ENCODE measurements at regions not wholly inside any gene's neighbourhood (a gene's known extent, or its start where the extent isn't known, plus 50 kb on each side); places are given as distances from the start of the nearest gene placed in this dataset.
"Not testable (repeated sequence)": the region's sequence is repeated elsewhere in the genome, so short reads cannot be mapped to it uniquely, and the experiment has no call there.

DNA sequence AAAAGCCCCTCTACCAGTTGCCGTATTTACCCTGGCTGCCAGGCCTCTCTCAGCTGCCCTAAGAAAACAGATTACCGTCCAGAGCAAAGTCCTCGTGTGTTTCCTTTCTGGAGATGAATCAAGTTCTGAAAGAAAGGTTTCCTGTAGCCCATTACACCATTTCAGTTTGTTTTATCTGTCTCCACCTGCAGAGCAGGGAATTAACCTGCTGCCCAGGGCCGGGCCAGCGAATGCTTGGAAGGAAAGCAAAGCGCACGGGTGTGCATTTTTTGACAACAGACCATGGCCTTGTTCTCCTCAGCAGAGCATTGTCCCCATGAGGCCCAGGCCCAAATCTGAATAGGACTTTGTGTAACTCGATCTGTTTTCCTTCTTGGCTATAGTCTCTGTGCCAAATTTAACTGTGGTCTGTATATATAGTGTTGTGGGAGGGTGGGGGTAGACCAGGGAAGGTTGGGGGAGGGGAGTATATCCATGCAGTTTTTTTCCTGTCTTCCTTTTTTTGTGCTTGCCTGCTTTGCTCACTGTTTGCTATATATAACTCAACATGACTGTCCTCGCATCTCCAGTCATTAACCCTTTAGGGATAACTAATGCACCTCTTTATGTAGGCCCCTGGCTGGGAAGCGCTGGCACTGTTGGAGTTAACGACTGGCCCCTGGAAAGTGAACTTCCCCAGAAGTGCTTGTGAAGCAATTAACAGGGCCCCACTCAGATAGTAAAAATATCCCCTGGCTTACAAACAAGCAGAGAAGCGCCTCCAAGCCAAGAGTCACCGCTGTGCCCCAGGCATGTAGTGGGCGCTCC, 174.3 kb upstream of the PLGLB2 start:
- H3K9ac ChIP-seq (ENCODE audit: low read length); H3K4me2 ChIP-seq (ENCODE audit: low read length); H3K79me2 ChIP-seq (ENCODE audit: insufficient read depth, low read length); H3K27ac ChIP-seq (ENCODE audit: low read depth, low read length, poor library complexity, severe bottlenecking); H3K27me3 ChIP-seq (ENCODE audit: insufficient read depth, low read length); H3K4me1 ChIP-seq (ENCODE audit: insufficient read depth, low read length, severe bottlenecking); H3K9me2 ChIP-seq (ENCODE audit: low read depth, low read length); H3K9me3 ChIP-seq (ENCODE audit: low read length); H4K20me1 ChIP-seq (ENCODE audit: insufficient read depth, low read length); H3K4me3 ChIP-seq (ENCODE audit: low read depth, low read length, poor library complexity, severe bottlenecking); H3K36me3 ChIP-seq (ENCODE audit: insufficient read depth, low read length); H2AFZ ChIP-seq (ENCODE audit: low read length); H3F3A ChIP-seq (ENCODE audit: insufficient read depth, low read length): not testable (repeated sequence)

DNA sequence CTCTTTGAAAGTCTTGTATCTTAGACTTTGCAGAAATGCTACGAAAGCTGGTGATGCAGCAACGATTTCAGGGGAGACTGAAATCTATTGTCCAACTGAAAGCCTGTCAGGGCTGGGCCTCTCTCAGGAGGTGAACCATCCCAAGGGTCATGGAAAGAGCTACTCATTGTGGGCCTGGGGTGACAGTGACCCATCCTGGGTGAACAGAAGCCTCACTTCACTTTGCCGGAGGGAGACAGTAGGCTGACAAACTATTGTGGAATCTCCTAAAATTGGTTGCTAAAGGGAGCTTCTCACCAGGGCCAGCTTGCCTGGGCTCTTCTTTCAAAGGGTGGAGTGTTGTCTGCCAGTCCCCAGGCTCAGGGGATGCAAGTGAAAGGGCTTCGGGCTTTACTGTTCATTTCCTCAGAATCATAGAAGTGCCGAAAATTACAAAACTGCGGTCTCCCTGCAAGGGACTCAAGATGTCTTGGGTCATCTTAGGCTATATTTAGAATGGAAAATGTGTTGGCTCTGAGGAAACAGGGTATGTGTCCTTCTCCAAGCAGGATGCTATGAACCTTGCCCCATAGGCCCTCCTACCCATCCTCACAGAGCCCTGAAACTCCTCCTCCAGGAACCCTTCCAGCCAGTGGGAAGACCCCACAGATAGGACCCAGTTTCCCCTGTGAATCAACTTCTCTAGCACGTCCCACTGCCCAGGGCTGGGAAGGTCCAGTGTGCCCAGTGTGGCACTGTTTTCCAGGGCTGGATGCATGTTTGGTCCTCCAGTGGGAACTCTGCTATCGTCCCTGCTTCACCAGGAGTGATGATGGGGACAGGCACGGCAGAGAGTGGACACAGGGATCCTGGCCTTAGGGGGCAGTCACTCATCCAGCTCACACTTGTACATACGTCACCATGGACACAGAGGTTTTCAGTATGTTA, 173.4 kb upstream of the PLGLB2 start:
- not testable (repeated sequence) for H3K9ac ChIP-seq (ENCODE audit: low read length); H3K4me1 ChIP-seq (ENCODE audit: insufficient read depth, low read length, severe bottlenecking); H3K36me3 ChIP-seq (ENCODE audit: insufficient read depth, low read length); H3K27ac ChIP-seq (ENCODE audit: low read depth, low read length, poor library complexity, severe bottlenecking); H3K9me3 ChIP-seq (ENCODE audit: low read length); H3K9me2 ChIP-seq (ENCODE audit: low read depth, low read length); H3K79me2 ChIP-seq (ENCODE audit: insufficient read depth, low read length); H3F3A ChIP-seq (ENCODE audit: insufficient read depth, low read length); H2AFZ ChIP-seq (ENCODE audit: low read length); H4K20me1 ChIP-seq (ENCODE audit: insufficient read depth, low read length); H3K27me3 ChIP-seq (ENCODE audit: insufficient read depth, low read length); H3K4me3 ChIP-seq (ENCODE audit: low read depth, low read length, poor library complexity, severe bottlenecking); H3K4me2 ChIP-seq (ENCODE audit: low read length)

DNA sequence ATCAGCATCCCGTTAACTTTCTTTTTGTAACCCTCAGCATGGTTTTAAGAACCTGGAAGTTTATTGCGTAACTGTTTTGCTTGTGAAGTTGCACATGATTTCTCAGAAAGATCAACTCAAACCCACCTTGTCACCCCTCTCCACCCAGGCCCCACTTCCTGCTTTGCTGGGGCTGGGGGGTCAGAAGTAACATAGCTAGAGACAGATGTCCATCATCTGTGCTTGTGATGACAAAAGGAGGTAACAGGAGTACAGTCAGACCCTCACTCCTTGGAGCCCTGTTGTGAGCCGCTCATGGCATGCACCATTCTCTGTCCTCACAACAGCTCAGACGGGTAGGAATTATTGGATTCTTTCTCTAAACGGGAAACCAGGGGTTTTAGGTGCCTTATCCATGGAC, 172.7 kb upstream of the PLGLB2 start:
- H3K79me2 ChIP-seq (ENCODE audit: insufficient read depth, low read length); H2AFZ ChIP-seq (ENCODE audit: low read length); H3K9ac ChIP-seq (ENCODE audit: low read length); H3K9me3 ChIP-seq (ENCODE audit: low read length); H3K9me2 ChIP-seq (ENCODE audit: low read depth, low read length); H3K27ac ChIP-seq (ENCODE audit: low read depth, low read length, poor library complexity, severe bottlenecking); H3K4me3 ChIP-seq (ENCODE audit: low read depth, low read length, poor library complexity, severe bottlenecking); H3K4me2 ChIP-seq (ENCODE audit: low read length); H3K36me3 ChIP-seq (ENCODE audit: insufficient read depth, low read length); H4K20me1 ChIP-seq (ENCODE audit: insufficient read depth, low read length); H3K4me1 ChIP-seq (ENCODE audit: insufficient read depth, low read length, severe bottlenecking); H3K27me3 ChIP-seq (ENCODE audit: insufficient read depth, low read length); H3F3A ChIP-seq (ENCODE audit: insufficient read depth, low read length): not testable (repeated sequence)

DNA sequence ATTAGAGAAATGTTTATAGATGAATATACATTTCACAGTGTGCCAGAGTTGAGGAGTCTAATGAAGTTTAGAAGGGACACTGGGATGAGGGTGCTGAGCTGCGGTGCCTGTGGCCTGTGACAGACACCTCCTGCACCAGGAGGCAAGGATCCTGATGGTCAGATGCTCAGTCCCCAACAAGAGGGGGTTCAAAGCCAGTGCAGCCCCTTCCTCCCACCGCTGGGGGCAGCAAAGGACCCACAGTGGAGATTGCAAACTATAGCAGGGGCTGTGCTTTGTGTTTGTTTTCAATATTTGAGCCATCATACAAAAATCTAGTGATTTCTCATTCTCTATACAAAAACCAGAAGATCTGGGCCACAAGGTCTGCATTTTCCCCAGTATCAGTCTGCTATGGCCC, 170.5 kb upstream of the PLGLB2 start:
- not testable (repeated sequence) for H3K4me3 ChIP-seq (ENCODE audit: low read depth, low read length, poor library complexity, severe bottlenecking); H3K9ac ChIP-seq (ENCODE audit: low read length); H3K9me2 ChIP-seq (ENCODE audit: low read depth, low read length); H3K27ac ChIP-seq (ENCODE audit: low read depth, low read length, poor library complexity, severe bottlenecking); H3F3A ChIP-seq (ENCODE audit: insufficient read depth, low read length); H4K20me1 ChIP-seq (ENCODE audit: insufficient read depth, low read length); H3K27me3 ChIP-seq (ENCODE audit: insufficient read depth, low read length); H3K4me1 ChIP-seq (ENCODE audit: insufficient read depth, low read length, severe bottlenecking); H3K79me2 ChIP-seq (ENCODE audit: insufficient read depth, low read length); H3K9me3 ChIP-seq (ENCODE audit: low read length); H3K36me3 ChIP-seq (ENCODE audit: insufficient read depth, low read length); H2AFZ ChIP-seq (ENCODE audit: low read length); H3K4me2 ChIP-seq (ENCODE audit: low read length)

DNA sequence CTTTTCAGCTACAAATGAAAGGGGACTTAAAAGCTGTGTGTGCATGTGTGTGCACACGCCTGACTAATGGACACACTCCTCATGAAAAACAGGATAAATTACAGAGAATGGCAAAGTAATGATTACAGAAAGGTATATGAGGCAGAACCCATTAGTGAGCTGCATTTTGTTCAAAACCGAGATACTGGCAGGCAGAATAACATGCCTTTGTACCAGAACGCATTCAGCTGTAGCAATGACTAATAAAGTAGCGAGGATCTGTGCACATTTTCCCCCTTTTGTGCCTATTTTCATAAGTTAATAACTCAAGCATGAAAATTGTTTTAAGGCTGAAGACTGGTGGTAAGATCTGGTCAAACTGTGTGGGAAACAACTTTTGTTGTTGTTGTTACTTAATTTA, 165.7 kb upstream of the PLGLB2 start:
- H2AFZ ChIP-seq (ENCODE audit: low read length); H3K9ac ChIP-seq (ENCODE audit: low read length); H3K4me2 ChIP-seq (ENCODE audit: low read length); H3K9me2 ChIP-seq (ENCODE audit: low read depth, low read length); H3F3A ChIP-seq (ENCODE audit: insufficient read depth, low read length); H3K79me2 ChIP-seq (ENCODE audit: insufficient read depth, low read length); H3K9me3 ChIP-seq (ENCODE audit: low read length); H3K27ac ChIP-seq (ENCODE audit: low read depth, low read length, poor library complexity, severe bottlenecking); H3K27me3 ChIP-seq (ENCODE audit: insufficient read depth, low read length); H3K36me3 ChIP-seq (ENCODE audit: insufficient read depth, low read length); H4K20me1 ChIP-seq (ENCODE audit: insufficient read depth, low read length); H3K4me3 ChIP-seq (ENCODE audit: low read depth, low read length, poor library complexity, severe bottlenecking): not testable (repeated sequence)
- peaks cover 13% of the 10 kb centered on the region for H3K4me1 ChIP-seq (ENCODE audit: insufficient read depth, low read length, severe bottlenecking)

DNA sequence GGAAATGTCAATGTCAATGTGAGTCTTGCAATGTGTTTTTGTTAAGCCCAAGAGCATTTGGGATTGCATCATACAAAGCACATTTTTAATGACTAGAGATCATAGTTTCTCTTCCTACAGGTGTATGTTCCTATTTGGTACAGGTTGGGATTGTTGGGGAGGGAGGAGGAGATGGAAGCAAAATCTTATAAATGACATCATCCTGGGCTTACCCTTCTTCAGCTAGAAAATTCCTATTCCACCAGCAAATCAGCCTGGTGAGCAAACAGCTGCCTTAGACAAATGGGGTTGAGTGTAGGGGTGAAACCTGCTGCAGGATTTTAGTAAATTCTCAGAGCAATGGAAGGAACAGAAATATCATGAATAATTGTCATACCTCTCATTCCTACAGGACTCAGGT, 165.3 kb upstream of the PLGLB2 start:
- not testable (repeated sequence) for H3K9ac ChIP-seq (ENCODE audit: low read length); H2AFZ ChIP-seq (ENCODE audit: low read length); H3K79me2 ChIP-seq (ENCODE audit: insufficient read depth, low read length); H3K36me3 ChIP-seq (ENCODE audit: insufficient read depth, low read length); H4K20me1 ChIP-seq (ENCODE audit: insufficient read depth, low read length); H3K27me3 ChIP-seq (ENCODE audit: insufficient read depth, low read length); H3K4me3 ChIP-seq (ENCODE audit: low read depth, low read length, poor library complexity, severe bottlenecking); H3F3A ChIP-seq (ENCODE audit: insufficient read depth, low read length); H3K9me3 ChIP-seq (ENCODE audit: low read length); H3K4me2 ChIP-seq (ENCODE audit: low read length); H3K9me2 ChIP-seq (ENCODE audit: low read depth, low read length)
- Histone ChIP-seq H3K27ac (ENCODE audit: low read depth, low read length, poor library complexity, severe bottlenecking) (peak overlapping the region; percentile 49), H3K4me1 (ENCODE audit: insufficient read depth, low read length, severe bottlenecking) (peaks cover 13% of the 10 kb centered on the region)

DNA sequence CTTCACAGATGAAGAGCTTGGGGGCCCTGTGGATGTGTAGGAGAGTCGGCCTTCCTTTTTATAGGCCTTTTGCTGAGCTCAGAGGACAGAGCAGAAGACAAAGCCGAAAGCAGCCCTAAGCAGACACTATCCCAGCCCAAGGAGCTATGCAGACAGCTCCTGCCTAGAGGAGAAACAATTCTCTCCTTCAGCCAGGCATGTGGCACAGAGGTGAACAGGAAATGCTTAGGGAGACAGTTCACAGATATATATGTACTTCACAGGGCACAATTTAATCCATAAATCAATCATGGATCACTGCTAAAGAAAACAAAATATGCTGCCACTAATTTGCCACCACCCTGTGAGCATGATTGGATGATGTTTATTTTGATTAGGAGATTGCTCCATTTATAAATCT, 164.5 kb upstream of the PLGLB2 start:
- not testable (repeated sequence) for H4K20me1 ChIP-seq (ENCODE audit: insufficient read depth, low read length); H3K36me3 ChIP-seq (ENCODE audit: insufficient read depth, low read length); H3K27me3 ChIP-seq (ENCODE audit: insufficient read depth, low read length); H3K4me2 ChIP-seq (ENCODE audit: low read length); H3K9ac ChIP-seq (ENCODE audit: low read length); H3K9me2 ChIP-seq (ENCODE audit: low read depth, low read length); H3K79me2 ChIP-seq (ENCODE audit: insufficient read depth, low read length); H3K9me3 ChIP-seq (ENCODE audit: low read length); H2AFZ ChIP-seq (ENCODE audit: low read length); H3K4me3 ChIP-seq (ENCODE audit: low read depth, low read length, poor library complexity, severe bottlenecking); H3F3A ChIP-seq (ENCODE audit: insufficient read depth, low read length)
- Histone ChIP-seq H3K4me1 (ENCODE audit: insufficient read depth, low read length, severe bottlenecking) (peaks cover 13% of the 10 kb centered on the region), H3K27ac (ENCODE audit: low read depth, low read length, poor library complexity, severe bottlenecking) (peak overlapping the region; percentile 49)
